Natural killer cell (primary cell): ENCODE measurements at regions not wholly inside any gene's neighbourhood (a gene's known extent, or its start where the extent isn't known, plus 50 kb on each side); places are given as distances from the start of the nearest gene placed in this dataset.
"Not testable (repeated sequence)": the region's sequence is repeated elsewhere in the genome, so short reads cannot be mapped to it uniquely, and the experiment has no call there.

Experiments
- ATAC-seq, 3 donors: fragments of 150-1000 bp in 2 of 3; fragments of 200-7000 bp in 1 of 3; cut with Tn5 transposase; 1 replicate in 1 of 3; 2 replicates in 2 of 3; pipeline ENCODE4 v1.10.0; 2021; ENCODE audit warnings: mild to moderate bottlenecking in 2 of 3, moderate library complexity in 2 of 3
- DNase-seq, 2 donors: peaks; one replicate each; pipeline versions ENCODE4 v3.0.0 to v3.0.0-alpha.2; 2013 to 2021; ENCODE audit warnings: mixed read lengths in 1 of 2
- H3K27ac ChIP-seq: one replicate; pipeline ENCODE4 v1.5.1; 2013; ENCODE audit warnings: mild to moderate bottlenecking, low read length
- H3K27me3 ChIP-seq: one replicate; pipeline ENCODE4 v1.6.1; 2013; ENCODE audit warnings: low read length; ENCODE audit not compliant: control insufficient read depth, insufficient read depth
- H3K36me3 ChIP-seq: one replicate; pipeline ENCODE4 v1.6.1; 2013; ENCODE audit warnings: low read length; ENCODE audit not compliant: control insufficient read depth, insufficient read depth
- H3K4me1 ChIP-seq: one replicate; pipeline ENCODE4 v1.6.1; 2013; ENCODE audit warnings: low read length; ENCODE audit not compliant: control insufficient read depth, insufficient read depth
- H3K4me3 ChIP-seq: one replicate; pipeline ENCODE4 v1.5.1; 2013; ENCODE audit warnings: low read length
- H3K9me3 ChIP-seq: one replicate; pipeline ENCODE4 v1.6.1; 2013; ENCODE audit warnings: low read length; ENCODE audit not compliant: control insufficient read depth, insufficient read depth
- H3K27ac Mint-ChIP-seq, 2 donors: one replicate each; pipeline ENCODE4 v1.8.0; 2022; ENCODE audit warnings: mild to moderate bottlenecking in 2 of 2, mixed read lengths in 2 of 2, moderate library complexity in 1 of 2
- H3K27me3 Mint-ChIP-seq, 2 donors: one replicate each; pipeline ENCODE4 v1.8.0; 2022; ENCODE audit warnings: low read depth in 2 of 2, mixed read lengths in 2 of 2
- H3K36me3 Mint-ChIP-seq: one replicate; pipeline ENCODE4 v1.8.0; 2022; ENCODE audit warnings: mixed read lengths
- H3K4me1 Mint-ChIP-seq, 2 donors: one replicate each; pipeline ENCODE4 v1.8.0; 2022; ENCODE audit warnings: mixed read lengths in 2 of 2
- H3K4me3 Mint-ChIP-seq: one replicate; pipeline ENCODE4 v1.8.0; 2022; ENCODE audit warnings: mild to moderate bottlenecking, moderate library complexity, mixed read lengths
- H3K9me3 Mint-ChIP-seq, 2 donors: one replicate each; pipeline ENCODE4 v1.8.0; 2022; ENCODE audit warnings: mixed read lengths in 2 of 2
- WGBS: methylation state at CpG from one replicate; pipeline ENCODE4 v1.1.7; 2013; ENCODE audit warnings: missing lambda C conversion rate; ENCODE audit not compliant: insufficient coverage; 5-methylcytosine and 5-hydroxymethylcytosine counted together
- intact Hi-C: fragments of 100-400 bp; cut with micrococcal nuclease; formaldehyde crosslinking; loops from one replicate; pipeline ENCODE4 v1.14.2; 2022
- TF ChIP-seq, protein P1 (sequence below): fragments of 200-600 bp; IDR thresholded peaks from one replicate; pipeline ENCODE4 v1.8.0; 2022; ENCODE audit warnings: antibody characterized with exemption

DNA sequence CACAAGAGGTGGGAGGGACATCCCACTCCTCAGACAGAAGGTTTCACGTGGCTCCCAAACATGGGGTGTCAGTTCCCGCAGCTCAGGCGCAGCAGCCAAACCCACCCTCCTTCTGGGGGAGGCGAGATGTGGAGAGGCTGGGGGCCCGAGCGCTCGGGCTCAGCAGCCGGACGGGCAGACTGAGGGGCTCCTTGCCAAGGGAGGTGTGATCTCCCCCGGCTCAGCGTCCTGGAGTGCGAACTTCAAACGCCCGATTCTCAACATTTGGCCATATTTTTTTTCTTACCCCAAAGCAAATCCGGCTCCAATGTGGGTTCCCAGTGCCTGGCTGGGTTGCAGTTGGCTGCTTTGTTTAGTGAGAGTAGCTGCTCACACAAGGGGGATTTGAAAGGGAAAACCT is 477.9 kb downstream of the MN1 start:
- WGBS: 41% methylated on average over 15 of the region's 15 CpGs
- Histone ChIP-seq H3K4me1 (no peaks in the 10 kb centered on the region), H3K4me3 (no peak overlapping the region), H3K27ac (no peak overlapping the region), H3K9me3 (no peaks in the 10 kb centered on the region), H3K36me3 (no peaks in the 10 kb centered on the region), H3K27me3 (no peaks in the 10 kb centered on the region)
- peaks cover 23 to 40% of the 10 kb centered on the region in 2 donors for H3K27me3 Mint-ChIP-seq
- no peaks in the 10 kb centered on the region for H3K36me3 Mint-ChIP-seq
- TF ChIP-seq, protein P1, sequence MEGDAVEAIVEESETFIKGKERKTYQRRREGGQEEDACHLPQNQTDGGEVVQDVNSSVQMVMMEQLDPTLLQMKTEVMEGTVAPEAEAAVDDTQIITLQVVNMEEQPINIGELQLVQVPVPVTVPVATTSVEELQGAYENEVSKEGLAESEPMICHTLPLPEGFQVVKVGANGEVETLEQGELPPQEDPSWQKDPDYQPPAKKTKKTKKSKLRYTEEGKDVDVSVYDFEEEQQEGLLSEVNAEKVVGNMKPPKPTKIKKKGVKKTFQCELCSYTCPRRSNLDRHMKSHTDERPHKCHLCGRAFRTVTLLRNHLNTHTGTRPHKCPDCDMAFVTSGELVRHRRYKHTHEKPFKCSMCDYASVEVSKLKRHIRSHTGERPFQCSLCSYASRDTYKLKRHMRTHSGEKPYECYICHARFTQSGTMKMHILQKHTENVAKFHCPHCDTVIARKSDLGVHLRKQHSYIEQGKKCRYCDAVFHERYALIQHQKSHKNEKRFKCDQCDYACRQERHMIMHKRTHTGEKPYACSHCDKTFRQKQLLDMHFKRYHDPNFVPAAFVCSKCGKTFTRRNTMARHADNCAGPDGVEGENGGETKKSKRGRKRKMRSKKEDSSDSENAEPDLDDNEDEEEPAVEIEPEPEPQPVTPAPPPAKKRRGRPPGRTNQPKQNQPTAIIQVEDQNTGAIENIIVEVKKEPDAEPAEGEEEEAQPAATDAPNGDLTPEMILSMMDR: no peak
- H3K4me1 Mint-ChIP-seq: no peaks in the 10 kb centered on the region
- H3K27ac Mint-ChIP-seq: no peak overlapping the region
- no peak for ATAC-seq
- no peak for DNase-seq
- intact Hi-C loops: no loop called here
- H3K4me3 Mint-ChIP-seq: no peak overlapping the region
- H3K9me3 Mint-ChIP-seq: peaks cover 0 to 2% of the 10 kb centered on the region in 2 donors

DNA sequence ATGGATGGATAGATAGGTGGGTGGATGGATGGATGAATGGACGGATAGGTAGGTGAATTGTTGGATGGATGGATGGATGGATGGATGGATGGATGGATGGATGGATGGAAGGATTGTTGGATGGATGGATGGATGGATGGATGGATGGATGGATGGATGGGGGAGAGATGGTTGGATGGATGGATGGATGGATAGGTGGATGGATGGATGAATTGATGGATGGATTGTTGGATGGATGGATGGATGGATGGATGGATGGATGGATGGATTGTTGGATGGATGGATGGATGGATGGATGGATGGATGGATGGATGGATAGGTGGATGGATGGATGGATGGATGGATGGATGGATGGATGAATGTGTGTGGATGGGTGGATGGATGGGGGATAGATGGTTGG is 476.6 kb downstream of the MN1 start:
- H3K36me3 ChIP-seq, H3K27ac ChIP-seq, H3K4me1 Mint-ChIP-seq, H3K9me3 Mint-ChIP-seq, ATAC-seq, H3K36me3 Mint-ChIP-seq, H3K27ac Mint-ChIP-seq, intact Hi-C loops, DNase-seq, H3K4me1 ChIP-seq, H3K27me3 ChIP-seq, H3K4me3 ChIP-seq, H3K9me3 ChIP-seq, H3K4me3 Mint-ChIP-seq: not testable (repeated sequence)
- 86% methylated on average over 1 of the region's 1 CpG for WGBS
- peaks cover 23 to 36% of the 10 kb centered on the region in 2 donors for H3K27me3 Mint-ChIP-seq

DNA sequence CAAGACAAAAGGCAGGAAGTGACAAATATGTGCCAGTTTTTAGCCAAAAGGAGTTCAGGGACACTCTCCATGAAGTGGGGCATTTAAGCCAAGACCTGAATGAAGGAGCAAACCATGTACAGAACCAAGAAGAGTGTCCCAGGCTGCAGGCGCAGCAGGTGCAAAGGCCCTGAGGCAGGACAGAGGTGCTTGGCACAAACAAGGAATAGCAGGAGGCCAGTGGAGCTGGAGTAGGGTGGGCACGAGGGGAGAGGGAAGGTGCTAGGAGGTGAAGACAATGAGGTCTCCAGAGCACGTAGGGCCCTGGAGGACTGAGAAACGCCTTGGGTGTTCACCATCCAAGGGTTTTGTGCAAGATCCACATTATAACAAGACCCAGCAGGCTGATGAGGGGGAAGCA is 474.1 kb downstream of the MN1 start:
- H3K4me3 Mint-ChIP-seq: no peak overlapping the region
- H3K4me3 ChIP-seq: no peak overlapping the region
- H3K27me3 ChIP-seq: no peaks in the 10 kb centered on the region
- H3K27ac ChIP-seq: no peak overlapping the region
- no peaks in the 10 kb centered on the region for H3K4me1 ChIP-seq
- ATAC-seq (no peak), DNase-seq (no peak)
- no peak overlapping the region for H3K27ac Mint-ChIP-seq
- no peaks in the 10 kb centered on the region for H3K36me3 ChIP-seq
- H3K4me1 Mint-ChIP-seq: no peaks in the 10 kb centered on the region
- intact Hi-C loops: no loop called here
- H3K9me3 ChIP-seq: no peaks in the 10 kb centered on the region
- H3K27me3 Mint-ChIP-seq: peaks cover 21 to 37% of the 10 kb centered on the region in 2 donors
- TF ChIP-seq, protein P1: no peak
- no peaks in the 10 kb centered on the region for H3K36me3 Mint-ChIP-seq
- 74% methylated on average over 4 of the region's 4 CpGs for WGBS
- H3K9me3 Mint-ChIP-seq: peaks cover 0 to 2% of the 10 kb centered on the region in 2 donors

DNA sequence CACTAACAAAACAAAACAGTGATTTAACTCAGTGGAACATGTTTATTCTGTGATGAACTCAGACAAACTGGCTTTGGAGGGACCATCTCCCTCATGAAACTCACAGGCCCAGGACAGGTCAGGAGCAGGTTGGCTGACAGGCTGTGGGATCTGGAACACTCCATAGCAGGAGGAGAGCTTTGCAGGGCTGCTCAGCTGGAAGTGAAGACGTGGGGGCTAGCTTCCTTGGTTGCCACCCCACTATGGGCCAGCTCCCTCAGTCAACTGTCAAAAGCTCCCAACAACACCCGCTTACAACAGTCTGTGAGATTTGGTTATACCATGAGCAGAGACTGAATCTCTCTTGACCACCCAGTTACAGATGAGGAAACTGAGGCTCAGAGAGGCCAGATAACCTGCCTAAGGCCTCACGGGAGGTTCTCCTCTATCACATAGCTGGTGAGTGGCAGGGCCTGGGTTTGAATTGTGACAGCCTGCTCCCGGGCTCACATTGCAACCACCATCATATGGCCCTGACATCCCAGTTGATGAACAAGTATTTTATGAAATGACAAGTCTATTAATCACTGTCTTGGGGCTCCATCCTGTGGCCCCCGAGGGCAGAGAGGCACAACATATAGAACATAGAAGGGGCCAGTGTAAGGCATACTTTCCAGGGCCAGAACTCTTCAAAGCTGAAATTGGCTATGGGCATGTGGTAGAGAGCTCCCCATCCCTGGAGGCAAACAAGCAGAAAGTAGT is 473.4 kb downstream of the MN1 start:
- 75% methylated on average over 5 of the region's 5 CpGs for WGBS

More for the DNA sequence above, 473.4 kb downstream of the MN1 start:
- Mint-ChIP-seq H3K4me3 (no peak overlapping the region), H3K27me3 (peaks cover 18 to 30% of the 10 kb centered on the region in 2 donors), H3K9me3 (peaks cover 0 to 2% of the 10 kb centered on the region in 2 donors), H3K27ac (no peak overlapping the region), H3K4me1 (no peaks in the 10 kb centered on the region), H3K36me3 (no peaks in the 10 kb centered on the region)
- Histone ChIP-seq H3K27ac (no peak overlapping the region), H3K36me3 (no peaks in the 10 kb centered on the region), H3K4me1 (no peaks in the 10 kb centered on the region), H3K27me3 (no peaks in the 10 kb centered on the region), H3K4me3 (no peak overlapping the region), H3K9me3 (no peaks in the 10 kb centered on the region)
- ATAC-seq (no peak), DNase-seq (no peak)
- intact Hi-C loops: no loop called here
- TF ChIP-seq, protein P1: no peak
